Epithelial cell of esophagus (primary cell): ENCODE measurements at regions not wholly inside any gene's neighbourhood (a gene's known extent, or its start where the extent isn't known, plus 50 kb on each side); places are given as distances from the start of the nearest gene placed in this dataset.
"Not testable (repeated sequence)": the region's sequence is repeated elsewhere in the genome, so short reads cannot be mapped to it uniquely, and the experiment has no call there.

Experiments used
- DNase-seq: peaks from one replicate; pipeline ENCODE4 v3.0.0; 2010; ENCODE audit warnings: low read depth
- H3K4me3 ChIP-seq: 2 replicates; pipeline ENCODE4 v1.5.1; 2011; ENCODE audit warnings: mild to moderate bottlenecking, low read length, control low read depth
- TF ChIP-seq, protein P1 (sequence below): IDR thresholded peaks from 2 replicates; pipeline ENCODE4 v1.5.1; 2011; ENCODE audit warnings: low read depth, mild to moderate bottlenecking, low read length, control low read depth, inconsistent platforms; ENCODE audit not compliant: insufficient read depth; ENCODE audit errors: missing control alignments

DNA sequence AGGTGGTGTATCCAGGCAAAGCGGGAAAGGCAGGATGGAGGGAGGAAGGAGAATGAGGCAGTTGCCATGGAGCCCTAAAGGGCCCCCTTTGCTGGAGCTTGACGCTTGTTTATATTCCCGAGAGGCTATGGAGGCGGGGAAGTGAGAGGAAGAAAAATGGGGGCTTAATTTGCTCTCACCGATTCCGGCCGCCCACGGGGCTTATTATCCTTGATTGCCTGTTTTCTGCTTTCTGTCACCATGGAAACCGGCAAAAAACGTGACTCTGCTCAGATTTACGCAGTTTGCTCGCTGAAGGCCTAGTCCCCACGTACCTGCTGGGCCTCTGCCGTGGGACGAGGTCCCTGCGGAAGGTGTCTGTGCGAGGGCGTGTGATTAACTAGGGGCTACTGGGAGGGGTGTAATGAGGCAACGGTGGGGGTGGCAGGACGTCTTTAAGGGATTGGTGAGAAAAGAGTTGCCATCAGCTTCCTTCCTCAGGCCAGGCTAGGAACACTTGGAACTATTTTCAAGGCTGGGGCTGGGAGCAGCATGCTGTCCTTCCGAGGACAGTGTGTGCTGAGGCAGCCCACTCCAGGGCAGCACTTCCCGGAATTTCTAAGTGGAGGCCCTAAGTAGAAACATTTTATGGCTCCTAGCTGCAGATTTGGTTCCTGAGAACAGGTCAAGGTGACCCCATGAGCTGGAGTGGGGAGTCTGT is 110.8 kb upstream of the NDN start:
- no peak for DNase-seq
- TF ChIP-seq, protein P1, sequence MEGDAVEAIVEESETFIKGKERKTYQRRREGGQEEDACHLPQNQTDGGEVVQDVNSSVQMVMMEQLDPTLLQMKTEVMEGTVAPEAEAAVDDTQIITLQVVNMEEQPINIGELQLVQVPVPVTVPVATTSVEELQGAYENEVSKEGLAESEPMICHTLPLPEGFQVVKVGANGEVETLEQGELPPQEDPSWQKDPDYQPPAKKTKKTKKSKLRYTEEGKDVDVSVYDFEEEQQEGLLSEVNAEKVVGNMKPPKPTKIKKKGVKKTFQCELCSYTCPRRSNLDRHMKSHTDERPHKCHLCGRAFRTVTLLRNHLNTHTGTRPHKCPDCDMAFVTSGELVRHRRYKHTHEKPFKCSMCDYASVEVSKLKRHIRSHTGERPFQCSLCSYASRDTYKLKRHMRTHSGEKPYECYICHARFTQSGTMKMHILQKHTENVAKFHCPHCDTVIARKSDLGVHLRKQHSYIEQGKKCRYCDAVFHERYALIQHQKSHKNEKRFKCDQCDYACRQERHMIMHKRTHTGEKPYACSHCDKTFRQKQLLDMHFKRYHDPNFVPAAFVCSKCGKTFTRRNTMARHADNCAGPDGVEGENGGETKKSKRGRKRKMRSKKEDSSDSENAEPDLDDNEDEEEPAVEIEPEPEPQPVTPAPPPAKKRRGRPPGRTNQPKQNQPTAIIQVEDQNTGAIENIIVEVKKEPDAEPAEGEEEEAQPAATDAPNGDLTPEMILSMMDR, result no peak
- no peak overlapping the region for H3K4me3 ChIP-seq

DNA sequence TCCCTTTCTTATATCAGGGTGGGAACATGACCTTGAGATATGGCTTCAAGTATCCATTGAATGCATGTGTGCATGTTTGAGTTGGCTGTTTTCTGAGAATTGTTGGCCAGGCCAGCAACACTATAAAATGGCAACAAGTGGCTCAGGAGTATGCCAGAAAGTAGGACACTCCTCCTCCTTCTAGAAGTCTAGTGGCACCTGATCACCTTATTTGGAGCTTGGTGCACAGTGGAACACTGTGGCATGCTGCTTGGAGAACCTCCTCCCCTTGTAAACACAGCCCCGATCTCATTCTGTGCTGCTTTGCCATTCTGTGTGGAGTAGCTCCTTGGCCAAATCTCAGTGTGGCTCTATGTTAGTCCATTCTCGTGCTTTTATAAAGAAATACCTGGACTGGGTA is 114.8 kb upstream of the NDN start:
- TF ChIP-seq, protein P1, result no peak
- DNase-seq, result no peak
- no peak overlapping the region for H3K4me3 ChIP-seq

DNA sequence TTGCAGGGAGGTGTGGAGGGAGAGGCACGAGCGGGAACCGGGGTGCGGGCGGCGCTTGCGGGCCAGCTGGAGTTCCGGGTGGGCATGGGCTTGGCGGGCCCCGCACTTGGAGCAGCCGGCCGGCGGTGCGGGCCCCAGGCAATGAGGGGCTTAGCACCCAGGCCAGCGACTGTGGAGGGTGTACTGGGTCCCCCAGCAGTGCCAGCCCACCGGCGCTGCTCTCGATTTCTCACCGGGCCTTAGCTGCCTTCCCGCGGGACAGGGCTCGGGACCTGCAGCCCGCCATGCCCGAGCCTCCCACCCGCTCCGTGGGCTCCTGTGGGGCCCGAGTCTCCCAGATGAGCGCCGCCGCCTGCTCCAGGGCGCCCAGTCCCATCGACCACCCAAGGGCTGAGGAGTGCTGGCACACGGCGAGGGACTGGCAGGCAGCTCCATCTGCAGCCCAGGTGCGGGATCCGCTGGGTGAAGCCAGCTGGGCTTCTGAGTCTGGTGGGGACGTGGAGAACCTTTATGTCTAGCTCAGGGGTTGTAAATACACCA is 115.9 kb upstream of the NDN start:
- DNase-seq, H3K4me3 ChIP-seq: not testable (repeated sequence)

DNA sequence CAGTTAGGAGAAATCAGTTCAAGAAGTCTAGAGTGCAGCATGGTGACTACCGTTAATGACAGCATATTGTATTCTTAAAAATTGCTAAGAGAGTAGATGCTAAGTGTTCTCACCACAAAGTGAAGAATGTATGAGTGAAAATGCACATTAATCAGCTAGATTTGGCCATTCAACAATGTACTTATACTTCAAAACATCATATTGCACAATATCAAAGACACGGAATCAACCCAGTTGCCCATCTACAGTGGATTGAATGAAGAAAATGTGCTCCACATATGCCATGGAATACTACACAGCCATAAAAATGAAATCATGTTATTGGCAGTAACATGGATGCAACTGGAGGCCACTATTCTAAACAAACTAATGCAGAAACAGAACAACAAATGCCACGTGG is 119.9 kb upstream of the NDN start:
- DNase-seq, result no peak
- TF ChIP-seq, protein P1, result no peak
- H3K4me3 ChIP-seq, result no peak overlapping the region

DNA sequence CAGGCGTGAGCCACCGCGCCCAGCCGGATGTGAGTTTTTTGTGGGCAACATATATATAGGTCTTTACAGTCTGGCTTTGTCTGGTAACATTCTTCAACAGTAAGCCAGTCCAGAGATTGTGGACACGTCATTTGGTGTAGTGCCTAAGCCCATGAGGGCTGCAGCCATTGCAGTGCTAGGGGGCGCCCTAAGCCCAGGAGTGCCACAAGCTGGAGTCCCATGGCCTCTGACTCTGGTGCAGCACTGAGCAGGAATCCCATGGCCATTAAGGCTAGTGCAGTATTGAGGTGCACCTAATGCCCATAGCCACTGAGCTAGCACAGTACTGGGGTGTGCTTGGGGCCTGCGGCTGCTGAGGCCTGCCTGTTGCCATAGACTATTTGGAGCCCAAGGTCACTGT is 136.4 kb upstream of the NDN start:
- H3K4me3 ChIP-seq, result no peak overlapping the region
- no peak for DNase-seq
- TF ChIP-seq, protein P1, result no peak

DNA sequence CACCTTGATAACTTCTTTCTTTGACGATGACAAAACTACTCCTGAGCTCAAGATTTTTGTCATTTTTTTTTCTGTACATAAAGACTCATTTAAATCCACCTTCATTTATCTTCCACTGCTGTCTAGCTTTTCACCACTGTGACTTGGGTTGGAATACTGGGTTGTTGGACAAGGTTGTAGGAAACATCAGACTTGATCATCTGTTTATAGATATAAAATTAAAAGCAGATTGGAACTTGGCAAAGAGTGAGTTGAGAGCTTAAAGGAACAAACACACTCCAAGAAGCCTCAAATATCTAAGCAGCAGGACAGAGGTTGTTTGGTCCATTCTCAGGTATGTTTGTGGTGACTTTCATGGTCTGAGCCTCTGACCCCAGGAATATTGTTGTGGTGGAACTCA is 141.7 kb upstream of the NDN start:
- H3K4me3 ChIP-seq, result no peak overlapping the region
- no peak for DNase-seq
- TF ChIP-seq, protein P1, result no peak

DNA sequence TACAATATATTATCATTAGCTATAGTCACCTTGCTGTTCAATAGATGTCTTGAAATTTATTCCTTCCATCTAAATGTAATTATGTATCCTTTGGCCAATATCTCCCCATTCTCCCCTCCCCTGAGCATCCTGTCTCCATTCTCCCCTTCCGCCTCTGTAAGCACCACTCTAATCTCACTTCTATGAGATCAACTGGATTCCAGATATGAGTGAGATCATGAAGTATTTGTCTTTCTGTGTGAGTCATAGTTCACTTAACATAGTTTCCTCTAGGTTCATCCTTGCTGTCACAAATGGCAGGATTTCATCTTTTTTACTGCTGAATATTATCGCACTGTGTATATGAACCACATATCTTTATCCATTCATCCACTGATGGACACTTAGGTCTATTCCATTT is 148.8 kb upstream of the NDN start:
- H3K4me3 ChIP-seq, result no peak overlapping the region
- TF ChIP-seq, protein P1, result no peak
- DNase-seq, result no peak
